Activated B cell treated with CpG ODN at 0.5 μM for 24 hours (primary cell): ENCODE measurements at regions not wholly inside any gene's neighbourhood (a gene's known extent, or its start where the extent isn't known, plus 50 kb on each side); places are given as distances from the start of the nearest gene placed in this dataset.

Experiments used
- ATAC-seq: fragments of 200-7000 bp; cut with Tn5 transposase; one replicate; pipeline ENCODE4 v1.10.0; 2021; ENCODE audit warnings: low read depth, mild to moderate bottlenecking, moderate library complexity
- CTCF ChIA-PET: fragments of 350-600 bp; sonication (Branson Sonifier 250); formaldehyde crosslinking; loops from one replicate; lab custom pipeline; 2021; ENCODE audit warnings: antibody characterized with exemption; lab: Charles Lee
- POLR2A ChIA-PET: fragments of 350-600 bp; sonication (Branson Sonifier 250); formaldehyde crosslinking; loops from one replicate; lab custom pipeline; 2021; ENCODE audit warnings: antibody characterized with exemption; lab: Charles Lee
- DNase-seq: peaks from one replicate; pipeline ENCODE4 v3.0.0; 2022
- H3K27ac Mint-ChIP-seq: one replicate; pipeline ENCODE4 v1.8.0; 2020; ENCODE audit warnings: mixed read lengths
- H3K27me3 Mint-ChIP-seq: one replicate; pipeline ENCODE4 v1.8.0; 2021; ENCODE audit warnings: mixed read lengths
- H3K36me3 Mint-ChIP-seq: one replicate; pipeline ENCODE4 v1.8.0; 2021; ENCODE audit warnings: low read depth, mixed read lengths
- H3K4me1 Mint-ChIP-seq: one replicate; pipeline ENCODE4 v1.8.0; 2021; ENCODE audit warnings: mixed read lengths
- H3K4me3 Mint-ChIP-seq: one replicate; pipeline ENCODE4 v1.8.0; 2020; ENCODE audit warnings: mild to moderate bottlenecking, mixed read lengths
- H3K9me3 Mint-ChIP-seq: one replicate; pipeline ENCODE4 v1.8.0; 2020; ENCODE audit warnings: mixed read lengths
- CTCF ChIP-seq: fragments of 200-600 bp; IDR thresholded peaks from one replicate; pipeline ENCODE4 v1.8.0; 2022; ENCODE audit warnings: antibody characterized with exemption, mild to moderate bottlenecking
- intact Hi-C: fragments of 100-400 bp; cut with micrococcal nuclease; formaldehyde crosslinking; loops from one replicate; pipeline ENCODE4 v1.15.1; 2024

GRCh38 chr13:65551208-65551607, 1678.9 kb downstream of the PCDH9 start:
- no peak for TF ChIP-seq CTCF
- peaks cover 20% of the 10 kb centered on the region for H3K9me3 Mint-ChIP-seq
- intact Hi-C loops, result no loop called here
- H3K4me1 Mint-ChIP-seq, result no peaks in the 10 kb centered on the region
- DNase-seq (no peak), ATAC-seq (no peak)
- POLR2A ChIA-PET, result no interaction called here
- CTCF ChIA-PET, result no interaction called here
- no peaks in the 10 kb centered on the region for H3K27me3 Mint-ChIP-seq
- no peaks in the 10 kb centered on the region for H3K36me3 Mint-ChIP-seq
- H3K4me3 Mint-ChIP-seq, result no peak overlapping the region
- no peak overlapping the region for H3K27ac Mint-ChIP-seq

GRCh38 chr13:65540175-65540574, 1690.0 kb downstream of the PCDH9 start:
- H3K4me3 Mint-ChIP-seq, result no peak overlapping the region
- no peak for TF ChIP-seq CTCF
- intact Hi-C loops, result no loop called here
- H3K36me3 Mint-ChIP-seq, result no peaks in the 10 kb centered on the region
- ATAC-seq, result no peak
- H3K27ac Mint-ChIP-seq, result no peak overlapping the region
- peaks cover 6% of the 10 kb centered on the region for H3K9me3 Mint-ChIP-seq
- ChIA-PET CTCF (no interaction called here), POLR2A (no interaction called here)
- no peak for DNase-seq
- no peaks in the 10 kb centered on the region for H3K4me1 Mint-ChIP-seq
- H3K27me3 Mint-ChIP-seq, result no peaks in the 10 kb centered on the region

GRCh38 chr13:65535370-65535769, 1694.8 kb downstream of the PCDH9 start:
- no peak for TF ChIP-seq CTCF
- Mint-ChIP-seq H3K9me3 (peaks cover 4% of the 10 kb centered on the region), H3K27me3 (no peaks in the 10 kb centered on the region), H3K27ac (no peak overlapping the region), H3K4me3 (no peak overlapping the region), H3K4me1 (no peaks in the 10 kb centered on the region), H3K36me3 (no peaks in the 10 kb centered on the region)
- intact Hi-C loops, result no loop called here
- ATAC-seq (no peak), DNase-seq (no peak)
- ChIA-PET POLR2A (no interaction called here), CTCF (no interaction called here)

GRCh38 chr13:65532231-65532630, 1697.9 kb downstream of the PCDH9 start:
- DNase-seq (no peak), ATAC-seq (no peak)
- Mint-ChIP-seq H3K9me3 (peaks cover 13% of the 10 kb centered on the region), H3K27me3 (no peaks in the 10 kb centered on the region), H3K4me1 (no peaks in the 10 kb centered on the region), H3K4me3 (no peak overlapping the region), H3K27ac (no peak overlapping the region), H3K36me3 (no peaks in the 10 kb centered on the region)
- TF ChIP-seq CTCF, result no peak
- CTCF ChIA-PET, result no interaction called here
- intact Hi-C loops, result no loop called here
- POLR2A ChIA-PET, result no interaction called here

GRCh38 chr13:65530688-65531087, 1699.4 kb downstream of the PCDH9 start:
- TF ChIP-seq CTCF, result no peak
- H3K36me3 Mint-ChIP-seq, result no peaks in the 10 kb centered on the region
- H3K4me1 Mint-ChIP-seq, result no peaks in the 10 kb centered on the region
- intact Hi-C loops, result no loop called here
- H3K4me3 Mint-ChIP-seq, result no peak overlapping the region
- DNase-seq (no peak), ATAC-seq (no peak)
- H3K9me3 Mint-ChIP-seq, result peaks cover 21% of the 10 kb centered on the region
- H3K27ac Mint-ChIP-seq, result no peak overlapping the region
- no peaks in the 10 kb centered on the region for H3K27me3 Mint-ChIP-seq
- ChIA-PET POLR2A (no interaction called here), CTCF (no interaction called here)
